Activated naive CD4-positive, alpha-beta T cell treated with anti-CD3 and anti-CD28 coated beads, Interleukin-2, amount 50 U/mL, for 72 hours (primary cell): ENCODE measurements at regions not wholly inside any gene's neighbourhood (a gene's known extent, or its start where the extent isn't known, plus 50 kb on each side); places are given as distances from the start of the nearest gene placed in this dataset.
"Not testable (repeated sequence)": the region's sequence is repeated elsewhere in the genome, so short reads cannot be mapped to it uniquely, and the experiment has no call there.

Experiments used
- ATAC-seq, 2 donors: fragments of 150-1000 bp; cut with Tn5 transposase; 2 replicates each; pipeline ENCODE4 v1.10.0; 2021; ENCODE audit warnings: mild to moderate bottlenecking in 2 of 2, moderate library complexity in 2 of 2
- DNase-seq, 2 donors: peaks; one replicate each; pipeline ENCODE4 v3.0.0; 2021 to 2022; ENCODE audit warnings: low spot score in 2 of 2
- H3K27ac Mint-ChIP-seq, 2 donors: one replicate each; pipeline ENCODE4 v1.8.0; 2022; ENCODE audit warnings: mild to moderate bottlenecking in 2 of 2, mixed read lengths in 2 of 2
- H3K36me3 Mint-ChIP-seq, 2 donors: one replicate each; pipeline ENCODE4 v1.8.0; 2022; ENCODE audit warnings: mixed read lengths in 2 of 2
- H3K9me3 Mint-ChIP-seq, 2 donors: one replicate each; pipeline ENCODE4 v1.8.0; 2022; ENCODE audit warnings: mixed read lengths in 2 of 2

- ATAC-seq, H3K27ac Mint-ChIP-seq, DNase-seq, H3K36me3 Mint-ChIP-seq, H3K9me3 Mint-ChIP-seq: not testable (repeated sequence)
These were observed 54.4 kb upstream of the LRPAP1 start for GRCh38 chr4:3586596-3586995.

GRCh38 chr4:3585567-3585966 is 53.3 kb upstream of the LRPAP1 start:
- DNase-seq, H3K27ac Mint-ChIP-seq, H3K36me3 Mint-ChIP-seq, ATAC-seq, H3K9me3 Mint-ChIP-seq: not testable (repeated sequence)

DNA sequence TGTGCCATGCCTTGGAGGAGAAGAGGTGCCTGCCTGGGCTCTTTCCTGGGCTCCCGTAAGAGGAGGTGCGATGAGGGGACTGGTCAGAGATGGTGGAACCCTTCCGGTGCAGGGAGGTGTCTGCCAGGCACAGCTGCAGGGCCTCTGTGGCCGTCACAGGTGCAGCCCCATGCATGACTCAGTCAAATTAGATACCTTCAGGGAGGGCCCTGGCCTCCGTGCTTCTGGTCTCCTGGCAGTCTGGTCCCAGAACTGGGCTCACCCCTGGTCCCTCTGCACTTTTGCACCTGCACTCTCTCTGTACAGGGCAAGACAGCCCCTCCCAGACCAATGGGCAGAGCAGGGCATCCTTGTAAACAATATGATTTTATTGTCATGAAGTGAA is 49.9 kb upstream of the LRPAP1 start:
- Mint-ChIP-seq H3K9me3 (peaks cover 0 to 3% of the 10 kb centered on the region in 2 donors), H3K36me3 (no peaks in the 10 kb centered on the region), H3K27ac (no peak overlapping the region)
- ATAC-seq, result no peak
- DNase-seq, result no peak
